ENCODE measurements at regions not wholly inside any gene's neighbourhood (a gene's known extent, or its start where the extent isn't known, plus 50 kb on each side); places are given as distances from the start of the nearest gene placed in this dataset.

DNA sequence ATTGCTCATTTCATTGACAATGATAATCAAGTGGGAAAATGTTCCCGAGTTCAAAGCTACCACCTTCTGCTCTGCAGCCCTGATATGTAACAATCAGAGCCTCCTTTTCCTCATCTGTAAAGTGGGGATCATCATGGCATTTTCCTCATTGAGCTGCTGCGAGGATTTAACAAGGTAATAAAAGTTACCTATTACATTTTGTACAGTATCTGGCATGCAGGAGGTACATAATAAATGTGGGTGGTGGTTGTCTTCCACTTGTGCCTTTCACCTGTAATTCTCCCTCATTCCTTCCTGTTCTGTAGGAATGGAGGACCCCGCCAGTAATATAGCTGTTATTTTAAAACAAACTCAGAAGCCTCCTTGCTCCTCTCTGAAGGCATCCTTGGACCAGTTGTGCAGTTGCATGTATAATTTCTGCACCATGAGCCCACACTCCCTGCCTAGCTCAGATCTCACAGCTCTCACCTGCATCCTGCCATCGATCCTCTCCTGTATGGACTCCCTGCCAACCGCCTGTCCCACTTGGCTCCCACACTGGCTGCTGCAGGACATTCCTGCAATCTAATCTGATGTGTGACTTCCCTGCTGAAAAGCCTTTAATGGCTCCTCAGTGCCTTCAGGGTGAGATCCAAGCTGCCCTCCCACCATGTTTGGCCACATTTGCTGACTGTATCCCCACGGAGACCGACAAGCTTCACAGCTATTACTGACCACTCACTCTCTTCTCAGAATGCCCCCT is 350.4 kb downstream of the EN1 start:
- DNase-seq = no peak

- no peak for DNase-seq
Observed at GRCh38 chr2:118496467-118496866, 351.0 kb downstream of the EN1 start.

DNA sequence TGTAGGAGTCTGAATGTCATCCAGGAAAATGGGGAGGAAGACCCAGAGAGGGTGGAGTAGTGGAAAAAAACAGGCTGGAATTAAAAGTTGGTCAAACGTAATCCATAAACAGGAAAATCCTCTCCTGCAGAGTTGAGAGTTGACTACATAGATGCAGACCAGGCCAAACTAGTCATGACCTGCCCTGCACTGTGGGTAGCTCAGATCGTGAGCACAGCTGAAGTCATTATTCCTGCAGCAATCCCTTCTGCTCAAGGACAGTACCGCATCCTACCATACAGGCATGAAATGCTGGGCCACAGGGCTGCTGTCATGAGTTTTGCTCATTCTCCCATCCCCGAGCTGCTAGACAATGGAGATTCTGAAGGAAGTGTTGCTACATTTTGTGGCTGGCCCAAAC is 352.2 kb downstream of the EN1 start:
- no peak for DNase-seq

- DNase-seq = no peak
Observed at GRCh38 chr2:118493213-118493612, 354.2 kb downstream of the EN1 start.

GRCh38 chr2:118492335-118492734 is 355.1 kb downstream of the EN1 start:
- no peak for DNase-seq

GRCh38 chr2:118490330-118490729 is 357.1 kb downstream of the EN1 start:
- no peak for DNase-seq

DNA sequence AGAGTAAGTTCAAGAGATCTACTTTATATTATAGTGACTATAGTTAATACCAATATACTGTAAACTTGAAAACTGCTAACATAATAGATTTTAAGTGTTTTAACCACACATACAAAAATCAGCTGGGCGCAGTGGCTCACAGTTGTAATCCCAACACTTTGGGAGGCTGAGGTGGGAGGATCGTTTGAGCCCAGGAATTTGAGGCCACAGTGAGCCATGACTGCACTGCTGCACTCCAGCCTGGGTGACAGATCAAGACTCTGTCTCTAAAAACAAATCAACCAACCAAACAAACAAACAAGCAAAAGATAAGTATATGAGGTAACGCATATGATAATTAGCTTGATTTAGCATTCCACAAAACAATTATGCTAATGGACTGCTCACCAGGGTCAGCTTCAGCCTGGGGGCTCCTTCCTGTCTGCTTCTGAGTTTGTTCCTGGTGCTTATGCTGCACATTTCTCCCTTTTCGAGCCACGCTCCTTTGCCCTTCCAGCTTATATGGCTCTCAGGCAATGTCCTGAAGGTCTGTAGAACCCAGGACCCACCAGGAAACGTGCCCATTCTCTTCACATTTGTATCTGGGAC is 357.6 kb downstream of the EN1 start:
- DNase-seq = no peak

- no peak for DNase-seq
Observed at GRCh38 chr2:118481299-118481698, 366.1 kb downstream of the EN1 start.

- no peak for DNase-seq
Observed at GRCh38 chr2:118479020-118479419, 368.4 kb downstream of the EN1 start.

- no peak for DNase-seq
Observed at GRCh38 chr2:118477111-118477862, 370.2 kb downstream of the EN1 start.

DNA sequence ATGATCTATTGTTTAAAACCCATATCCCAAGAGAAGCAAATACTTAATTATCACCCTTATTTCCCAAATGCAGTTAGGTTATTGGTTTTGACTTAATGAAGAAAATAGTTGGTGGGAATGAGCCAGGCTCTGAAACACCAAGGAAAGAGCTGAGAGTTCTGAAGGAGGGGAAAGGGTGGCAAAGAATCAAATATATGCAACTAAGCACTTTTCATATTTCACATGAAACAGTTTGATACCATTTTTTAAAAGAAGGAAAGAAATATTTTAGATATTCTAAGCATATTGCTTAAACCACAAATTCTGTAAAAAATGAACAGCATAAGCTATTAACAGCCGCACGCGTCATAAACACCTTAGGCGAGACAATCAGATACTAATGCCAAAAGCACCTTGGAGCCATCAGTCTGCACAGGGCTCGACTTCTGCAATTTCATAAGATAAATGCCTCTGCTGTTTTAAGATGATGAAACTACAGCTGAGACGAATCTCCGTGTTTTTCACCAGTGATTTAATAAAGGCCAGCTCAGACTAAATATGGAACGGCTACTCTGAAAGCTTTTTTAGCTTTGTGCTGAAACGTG is 371.7 kb downstream of the EN1 start:
- no peak for DNase-seq

DNA sequence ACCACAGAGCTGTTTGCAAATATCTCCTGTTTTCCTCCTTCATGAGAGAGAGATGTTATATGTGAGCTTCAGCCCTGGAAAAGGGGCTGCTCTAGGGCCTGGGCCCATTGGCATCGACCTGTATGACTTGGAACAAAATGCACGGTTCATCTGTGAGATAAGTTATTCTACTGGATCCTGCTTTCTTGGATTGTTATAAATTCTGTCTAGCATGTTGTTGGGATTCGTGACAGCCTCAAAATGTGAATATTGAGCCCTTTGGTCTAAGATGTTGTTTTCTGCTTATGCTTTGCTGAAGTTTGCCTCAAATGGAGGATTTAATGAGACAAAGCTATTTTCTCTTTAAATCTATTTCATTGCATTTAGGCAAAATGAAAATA is 372.9 kb downstream of the EN1 start:
- no peak for DNase-seq

- DNase-seq = no peak
Observed at GRCh38 chr2:118473846-118474540, 373.5 kb downstream of the EN1 start.

DNA sequence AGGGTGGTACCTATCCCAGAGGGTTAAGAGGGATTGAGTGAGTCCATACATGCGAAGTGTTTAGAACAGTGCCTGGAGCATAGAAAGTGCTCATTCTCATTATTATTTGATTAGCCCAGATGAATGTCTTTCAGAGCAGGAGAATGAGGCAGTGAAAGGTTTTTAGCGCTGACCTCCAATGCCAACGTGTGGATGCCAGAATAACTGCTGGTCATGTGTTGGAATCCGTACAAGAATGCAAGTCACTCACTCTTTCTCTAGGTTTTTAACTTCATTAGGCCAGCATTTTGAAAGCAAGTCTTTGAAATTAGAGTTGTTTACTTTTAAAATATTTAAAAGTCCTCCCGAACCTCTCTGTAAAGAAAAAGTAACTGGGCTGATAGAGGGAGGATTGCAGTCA is 374.2 kb downstream of the EN1 start:
- DNase-seq = no peak

DNA sequence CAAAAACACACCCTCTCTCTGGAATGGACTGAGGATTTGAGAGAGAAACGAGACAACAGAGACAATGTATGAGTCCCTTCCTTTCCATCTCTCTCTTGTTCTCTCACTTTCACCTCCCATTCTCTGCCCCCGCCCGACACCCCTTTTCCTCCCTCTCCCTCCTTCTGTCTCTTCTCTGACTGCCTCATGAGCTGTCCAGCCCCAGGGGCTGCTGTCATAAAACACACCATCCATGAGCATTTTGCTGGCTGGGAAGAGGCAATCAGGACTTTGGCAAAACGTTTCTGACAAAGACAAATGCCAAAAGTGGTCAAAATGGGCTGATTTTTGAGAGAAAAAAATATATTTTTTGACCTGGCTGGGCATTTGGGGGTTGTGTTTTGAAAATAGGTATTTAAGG is 377.2 kb downstream of the EN1 start:
- DNase-seq = no peak

- no peak for DNase-seq
Observed at GRCh38 chr2:118469103-118469502, 378.3 kb downstream of the EN1 start.

DNA sequence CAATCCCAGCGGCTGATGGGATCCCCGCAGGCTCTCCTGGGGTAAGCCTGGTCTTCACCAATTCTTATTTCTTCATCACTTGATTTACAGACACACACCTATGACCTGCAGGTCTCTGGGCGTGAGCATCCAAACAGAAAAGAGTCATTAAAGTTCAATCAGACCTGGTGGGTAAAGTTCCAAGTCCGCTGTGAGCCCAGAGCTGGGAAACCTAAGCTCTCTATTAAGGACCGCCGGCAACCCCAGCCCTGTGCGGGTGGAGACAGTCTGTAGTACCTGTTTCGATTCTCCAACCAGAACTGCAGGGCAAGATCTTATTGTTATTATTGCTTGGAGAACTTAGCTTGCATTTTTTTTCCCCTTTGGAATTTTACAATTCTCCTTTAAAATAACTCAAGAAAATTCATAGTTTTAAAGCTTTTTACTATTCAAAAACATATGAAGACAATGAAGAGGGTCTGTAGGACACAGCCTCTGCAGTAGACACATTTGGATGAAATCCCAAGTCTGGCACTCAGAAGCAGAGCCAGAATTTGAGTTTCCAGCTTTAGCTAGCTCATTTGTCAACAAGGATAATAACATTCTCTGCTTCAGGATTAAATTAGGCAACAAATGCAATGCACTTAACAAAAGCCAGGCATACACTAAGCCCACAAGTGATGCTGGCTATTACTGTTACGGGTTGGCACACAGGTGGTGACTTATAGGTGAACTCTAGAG is 376.4 kb downstream of the INSIG2 start:
- DNase-seq = no peak

GRCh38 chr2:118464046-118464445 is 375.8 kb downstream of the INSIG2 start:
- no peak for DNase-seq

GRCh38 chr2:118460425-118460824 is 372.2 kb downstream of the INSIG2 start:
- DNase-seq = no peak

DNA sequence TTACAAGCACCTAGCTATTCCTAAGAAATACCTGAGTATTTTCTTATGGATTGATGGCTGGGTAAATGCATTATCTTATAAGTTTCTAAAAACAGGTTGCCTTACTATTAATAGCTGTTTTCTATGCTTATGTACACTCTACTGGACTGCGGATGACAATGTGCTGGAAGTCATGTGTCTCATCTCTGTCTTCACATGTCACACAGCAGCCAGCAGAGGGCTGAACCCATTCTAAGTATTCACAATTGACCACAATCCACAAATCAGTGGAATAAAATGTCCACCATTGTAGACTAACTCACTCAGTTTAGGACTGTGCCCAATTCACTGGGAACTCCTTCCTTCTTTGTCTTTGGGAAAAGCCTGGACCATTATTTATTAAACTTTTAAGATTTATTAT is 371.2 kb downstream of the INSIG2 start:
- DNase-seq = no peak

- no peak for DNase-seq
Observed at GRCh38 chr2:118457951-118458350, 369.7 kb downstream of the INSIG2 start.

- no peak for DNase-seq
Observed at GRCh38 chr2:118449401-118449800, 361.1 kb downstream of the INSIG2 start.

- no peak for DNase-seq
Observed at GRCh38 chr2:118443596-118443995, 355.3 kb downstream of the INSIG2 start.

Data from activated CD8-positive, alpha-beta memory T cell treated with anti-CD3 and anti-CD28 coated beads for 24 hours (primary cell).